ENCODE measurements at regions not wholly inside any gene's neighbourhood (a gene's known extent, or its start where the extent isn't known, plus 50 kb on each side); places are given as distances from the start of the nearest gene placed in this dataset.
"Not testable (repeated sequence)": the region's sequence is repeated elsewhere in the genome, so short reads cannot be mapped to it uniquely, and the experiment has no call there.

- Mint-ChIP-seq H3K9me3 (no peaks in the 10 kb centered on the region), H3K36me3 (no peaks in the 10 kb centered on the region), H3K4me1 (no peaks in the 10 kb centered on the region), H3K27ac (no peak overlapping the region), H3K4me3 (no peak overlapping the region), H3K27me3 (no peaks in the 10 kb centered on the region)
- no peak for ATAC-seq
Measured at GRCh38 chr1:55867304-55867843, 652.2 kb upstream of the USP24 start.

GRCh38 chr1:55865778-55866177 is 650.6 kb upstream of the USP24 start:
- not testable (repeated sequence) for H3K4me3 Mint-ChIP-seq, H3K36me3 Mint-ChIP-seq, H3K27me3 Mint-ChIP-seq, H3K9me3 Mint-ChIP-seq, ATAC-seq, H3K4me1 Mint-ChIP-seq, H3K27ac Mint-ChIP-seq

- Mint-ChIP-seq H3K36me3 (no peaks in the 10 kb centered on the region), H3K4me1 (no peaks in the 10 kb centered on the region), H3K27ac (no peak overlapping the region), H3K9me3 (no peaks in the 10 kb centered on the region), H3K4me3 (no peak overlapping the region), H3K27me3 (no peaks in the 10 kb centered on the region)
- ATAC-seq: no peak
Measured at GRCh38 chr1:55864251-55864650, 649.1 kb upstream of the USP24 start.

GRCh38 chr1:55861676-55862340 is 646.6 kb upstream of the USP24 start:
- Mint-ChIP-seq H3K4me3 (no peak overlapping the region), H3K36me3 (no peaks in the 10 kb centered on the region), H3K27ac (no peak overlapping the region), H3K9me3 (no peaks in the 10 kb centered on the region), H3K4me1 (no peaks in the 10 kb centered on the region), H3K27me3 (no peaks in the 10 kb centered on the region)
- no peak for ATAC-seq

- Mint-ChIP-seq H3K36me3 (no peaks in the 10 kb centered on the region), H3K27ac (no peak overlapping the region), H3K27me3 (no peaks in the 10 kb centered on the region), H3K9me3 (no peaks in the 10 kb centered on the region), H3K4me1 (no peaks in the 10 kb centered on the region), H3K4me3 (no peak overlapping the region)
- ATAC-seq: no peak
Measured at GRCh38 chr1:55860798-55861519, 645.8 kb upstream of the USP24 start.

- no peak overlapping the region for H3K27ac Mint-ChIP-seq
- H3K27me3 Mint-ChIP-seq: no peaks in the 10 kb centered on the region
- no peaks in the 10 kb centered on the region for H3K9me3 Mint-ChIP-seq
- H3K36me3 Mint-ChIP-seq: no peaks in the 10 kb centered on the region
- no peaks in the 10 kb centered on the region for H3K4me1 Mint-ChIP-seq
- no peak overlapping the region for H3K4me3 Mint-ChIP-seq
- no peak for ATAC-seq
Measured at GRCh38 chr1:55860326-55860725, 645.2 kb upstream of the USP24 start.

- no peak for ATAC-seq
- Mint-ChIP-seq H3K9me3 (no peaks in the 10 kb centered on the region), H3K27ac (no peak overlapping the region), H3K36me3 (no peaks in the 10 kb centered on the region), H3K4me3 (no peak overlapping the region), H3K4me1 (no peaks in the 10 kb centered on the region), H3K27me3 (peaks cover 7% of the 10 kb centered on the region)
Measured at GRCh38 chr1:55854911-55855310, 639.7 kb upstream of the USP24 start.

- Mint-ChIP-seq H3K27me3 (peaks cover 7% of the 10 kb centered on the region), H3K27ac (no peak overlapping the region), H3K4me3 (no peak overlapping the region), H3K4me1 (no peaks in the 10 kb centered on the region), H3K9me3 (no peaks in the 10 kb centered on the region), H3K36me3 (no peaks in the 10 kb centered on the region)
- ATAC-seq: no peak
Measured at GRCh38 chr1:55848906-55849305, 633.7 kb upstream of the USP24 start.

- Mint-ChIP-seq H3K9me3 (no peaks in the 10 kb centered on the region), H3K4me1 (no peaks in the 10 kb centered on the region), H3K36me3 (no peaks in the 10 kb centered on the region), H3K27me3 (peaks cover 8% of the 10 kb centered on the region), H3K4me3 (no peak overlapping the region), H3K27ac (no peak overlapping the region)
- ATAC-seq: no peak
Measured at GRCh38 chr1:55846051-55846450, 630.9 kb upstream of the USP24 start.

- H3K9me3 Mint-ChIP-seq: no peaks in the 10 kb centered on the region
- ATAC-seq: no peak
- H3K27ac Mint-ChIP-seq: no peak overlapping the region
- H3K27me3 Mint-ChIP-seq: peaks cover 13% of the 10 kb centered on the region
- H3K4me3 Mint-ChIP-seq: no peak overlapping the region
- no peaks in the 10 kb centered on the region for H3K4me1 Mint-ChIP-seq
- no peaks in the 10 kb centered on the region for H3K36me3 Mint-ChIP-seq
Measured at GRCh38 chr1:55844322-55844721, 629.2 kb upstream of the USP24 start.

- no peak overlapping the region for H3K27ac Mint-ChIP-seq
- H3K36me3 Mint-ChIP-seq: no peaks in the 10 kb centered on the region
- H3K4me1 Mint-ChIP-seq: no peaks in the 10 kb centered on the region
- H3K9me3 Mint-ChIP-seq: no peaks in the 10 kb centered on the region
- peaks cover 13% of the 10 kb centered on the region for H3K27me3 Mint-ChIP-seq
- no peak overlapping the region for H3K4me3 Mint-ChIP-seq
- ATAC-seq: no peak
Measured at GRCh38 chr1:55839626-55840025, 624.5 kb upstream of the USP24 start.

GRCh38 chr1:55839221-55839620 is 624.1 kb upstream of the USP24 start:
- no peaks in the 10 kb centered on the region for H3K4me1 Mint-ChIP-seq
- H3K9me3 Mint-ChIP-seq: no peaks in the 10 kb centered on the region
- H3K36me3 Mint-ChIP-seq: no peaks in the 10 kb centered on the region
- H3K4me3 Mint-ChIP-seq: no peak overlapping the region
- H3K27ac Mint-ChIP-seq: no peak overlapping the region
- H3K27me3 Mint-ChIP-seq: peaks cover 13% of the 10 kb centered on the region
- no peak for ATAC-seq

- no peak overlapping the region for H3K27ac Mint-ChIP-seq
- no peaks in the 10 kb centered on the region for H3K9me3 Mint-ChIP-seq
- H3K36me3 Mint-ChIP-seq: no peaks in the 10 kb centered on the region
- H3K4me3 Mint-ChIP-seq: no peak overlapping the region
- H3K4me1 Mint-ChIP-seq: no peaks in the 10 kb centered on the region
- ATAC-seq: no peak
- H3K27me3 Mint-ChIP-seq: peaks cover 10% of the 10 kb centered on the region
Measured at GRCh38 chr1:55836086-55836485, 620.9 kb upstream of the USP24 start.

- Mint-ChIP-seq H3K4me3 (no peak overlapping the region), H3K27ac (no peak overlapping the region), H3K9me3 (no peaks in the 10 kb centered on the region), H3K27me3 (no peaks in the 10 kb centered on the region), H3K36me3 (no peaks in the 10 kb centered on the region), H3K4me1 (no peaks in the 10 kb centered on the region)
- ATAC-seq: no peak
Measured at GRCh38 chr1:55833529-55834091, 618.4 kb upstream of the USP24 start.

GRCh38 chr1:55831759-55832158 is 616.6 kb upstream of the USP24 start:
- Mint-ChIP-seq H3K36me3 (no peaks in the 10 kb centered on the region), H3K27me3 (no peaks in the 10 kb centered on the region), H3K4me1 (no peaks in the 10 kb centered on the region), H3K27ac (no peak overlapping the region), H3K9me3 (no peaks in the 10 kb centered on the region), H3K4me3 (no peak overlapping the region)
- no peak for ATAC-seq

GRCh38 chr1:55828044-55828443 is 612.9 kb upstream of the USP24 start:
- Mint-ChIP-seq H3K27ac (no peak overlapping the region), H3K4me3 (no peak overlapping the region), H3K4me1 (no peaks in the 10 kb centered on the region), H3K9me3 (no peaks in the 10 kb centered on the region), H3K27me3 (peaks cover 10% of the 10 kb centered on the region), H3K36me3 (no peaks in the 10 kb centered on the region)
- ATAC-seq: no peak
